ENCODE measurements at regions not wholly inside any gene's neighbourhood (a gene's known extent, or its start where the extent isn't known, plus 50 kb on each side); places are given as distances from the start of the nearest gene placed in this dataset.

- Mint-ChIP-seq H3K4me1 (peaks cover 10% of the 10 kb centered on the region), H3K27ac (no peak overlapping the region), H3K36me3 (ENCODE audit: low read depth) (peaks cover 15% of the 10 kb centered on the region), H3K9me3 (peaks cover 10% of the 10 kb centered on the region), H3K27me3 (ENCODE audit: insufficient read depth, low read depth, poor library complexity) (peaks cover 7% of the 10 kb centered on the region), H3K4me3 (no peak overlapping the region; the same call in 2 of the 3 replicates)
- Histone ChIP-seq H3K4me1 (ENCODE audit: insufficient read depth) (no peaks in the 10 kb centered on the region), H3K79me2 (replicated peaks; ENCODE audit: insufficient read depth) (no peaks in the 10 kb centered on the region), H3K9me2 (ENCODE audit: insufficient read depth) (no peaks in the 10 kb centered on the region), H3K27ac (ENCODE audit: low read depth) (no peak overlapping the region), H3K4me2 (no peak overlapping the region), H2AFZ (no peak overlapping the region), H3K4me3 (no peak overlapping the region), H3F3A (replicated peaks; ENCODE audit: low read depth) (no peaks in the 10 kb centered on the region; the same call in 1 of the 2 replicates), H4K20me1 (replicated peaks; ENCODE audit: insufficient read depth) (no peaks in the 10 kb centered on the region), H3K36me3 (ENCODE audit: insufficient read depth) (no peaks in the 10 kb centered on the region), H3K27me3 (ENCODE audit: insufficient read depth) (0 out of 2 replicates have a peak, but pooled peaks cover 3% of the 10 kb centered on the region)
- TF ChIP-seq NANOG (IDR thresholded peaks at IDR 0.05; ENCODE audit: borderline replicate concordance) (no peak), REST (IDR thresholded peaks at IDR 0.05; ENCODE audit: unreplicated experiment) (no peak), CREB1 (CRISPR knock-in tag; IDR thresholded peaks at IDR 0.05; ENCODE audit: low read depth) (no peak), ZNF462 (CRISPR knock-in tag; IDR thresholded peaks at IDR 0.05) (no peak), POLR2AphosphoS5 (IDR thresholded peaks at IDR 0.05; ENCODE audit: low read depth) (no peak), EZH2 (IDR thresholded peaks at IDR 0.05; ENCODE audit: low read depth, unreplicated experiment) (no peak), EZH2phosphoT487 (IDR thresholded peaks at IDR 0.05; ENCODE audit: unreplicated experiment) (no peak), ETS1 (IDR thresholded peaks at IDR 0.05) (no peak), ZNF331 (CRISPR knock-in tag; IDR thresholded peaks at IDR 0.05; ENCODE audit: low read depth) (no peak), STAT1 (IDR thresholded peaks at IDR 0.05; ENCODE audit: unreplicated experiment) (no peak), CTCF (conservative IDR thresholded peaks at IDR 0.05; ENCODE audit: low read depth in 2 of 2) (no peak), JUNB (IDR thresholded peaks at IDR 0.05; ENCODE audit: unreplicated experiment) (no peak), ZNF114 (CRISPR knock-in tag; IDR thresholded peaks at IDR 0.05) (no peak)
- peak; percentile 39; the same call in 2 of the 3 replicates for ATAC-seq
- peak; percentile 39 for DNase-seq (ENCODE audit: low spot score)
These were observed 151.9 kb upstream of the PELI1 start for GRCh38 chr2:64296140-64296480.

Measured in GM23338 (cell line).